Uterus (tissue), 2 donors: ENCODE measurements at regions not wholly inside any gene's neighbourhood (a gene's known extent, or its start where the extent isn't known, plus 50 kb on each side); places are given as distances from the start of the nearest gene placed in this dataset.

Experiments used
- POLR2A ChIP-seq, 2 donors: fragments of 450-650 bp; IDR thresholded peaks; one replicate each; pipeline ENCODE4 v1.6.1; 2016; ENCODE audit warnings: antibody characterized with exemption in 2 of 2, mild to moderate bottlenecking in 1 of 2, moderate library complexity in 1 of 2
- TF ChIP-seq, protein P1 (sequence below), 4 experiments: fragments of 200-600 bp in 2 of 4; fragments of 450-650 bp in 2 of 4; sonication (generic) in 2 of 4; IDR thresholded peaks; one replicate each; pipeline ENCODE4 v1.5.1; 2016 to 2019; ENCODE audit warnings: antibody characterized with exemption in 4 of 4, mild to moderate bottlenecking in 2 of 4, moderate library complexity in 1 of 4

DNA sequence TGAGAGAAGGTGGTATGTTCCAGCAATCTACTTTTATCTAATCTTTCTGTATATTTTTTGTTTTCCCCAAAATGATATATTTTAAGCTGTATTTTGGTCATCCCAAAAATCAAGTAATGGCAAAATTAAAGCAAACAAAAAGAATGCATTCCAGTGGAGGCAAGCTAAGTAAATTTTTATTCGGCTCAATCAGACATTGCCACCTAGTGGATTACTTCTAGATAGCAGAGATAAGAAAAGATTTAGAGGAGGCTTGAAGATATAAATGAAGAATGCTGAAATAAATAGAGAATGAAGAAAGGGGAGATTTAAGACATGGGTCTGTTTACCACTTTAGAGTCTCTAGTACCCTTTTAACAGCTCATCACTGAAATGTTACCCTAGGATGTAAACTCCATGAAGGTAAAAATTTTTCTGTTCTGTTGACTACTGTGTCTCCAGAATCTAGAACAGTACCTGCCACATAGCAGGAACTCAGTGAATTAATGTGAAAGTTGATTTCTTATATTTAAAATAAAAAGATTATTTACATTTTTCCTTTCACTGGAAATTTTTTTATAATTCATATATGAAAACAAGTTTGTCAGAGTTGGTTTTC lies 110.9 kb upstream of the ANK2 start:
- TF ChIP-seq, protein P1, sequence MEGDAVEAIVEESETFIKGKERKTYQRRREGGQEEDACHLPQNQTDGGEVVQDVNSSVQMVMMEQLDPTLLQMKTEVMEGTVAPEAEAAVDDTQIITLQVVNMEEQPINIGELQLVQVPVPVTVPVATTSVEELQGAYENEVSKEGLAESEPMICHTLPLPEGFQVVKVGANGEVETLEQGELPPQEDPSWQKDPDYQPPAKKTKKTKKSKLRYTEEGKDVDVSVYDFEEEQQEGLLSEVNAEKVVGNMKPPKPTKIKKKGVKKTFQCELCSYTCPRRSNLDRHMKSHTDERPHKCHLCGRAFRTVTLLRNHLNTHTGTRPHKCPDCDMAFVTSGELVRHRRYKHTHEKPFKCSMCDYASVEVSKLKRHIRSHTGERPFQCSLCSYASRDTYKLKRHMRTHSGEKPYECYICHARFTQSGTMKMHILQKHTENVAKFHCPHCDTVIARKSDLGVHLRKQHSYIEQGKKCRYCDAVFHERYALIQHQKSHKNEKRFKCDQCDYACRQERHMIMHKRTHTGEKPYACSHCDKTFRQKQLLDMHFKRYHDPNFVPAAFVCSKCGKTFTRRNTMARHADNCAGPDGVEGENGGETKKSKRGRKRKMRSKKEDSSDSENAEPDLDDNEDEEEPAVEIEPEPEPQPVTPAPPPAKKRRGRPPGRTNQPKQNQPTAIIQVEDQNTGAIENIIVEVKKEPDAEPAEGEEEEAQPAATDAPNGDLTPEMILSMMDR (IDR thresholded peaks at IDR 0.05): peak; percentile 67 to 78 (median 72)
- no peak for TF ChIP-seq POLR2A (IDR thresholded peaks at IDR 0.05)
